ENCODE measurements at regions not wholly inside any gene's neighbourhood (a gene's known extent, or its start where the extent isn't known, plus 50 kb on each side); places are given as distances from the start of the nearest gene placed in this dataset.

- Histone ChIP-seq H3K4me3 (ENCODE audit: insufficient read depth, low read depth, low read length) (no peak overlapping the region), H3K36me3 (ENCODE audit: insufficient read depth, low read length) (no peaks in the 10 kb centered on the region), H4K20me1 (ENCODE audit: insufficient read depth, low read length) (no peaks in the 10 kb centered on the region), H2AFZ (ENCODE audit: low read depth, low read length) (no peak overlapping the region), H3K9ac (ENCODE audit: low read length) (no peak overlapping the region), H3K4me1 (ENCODE audit: insufficient read depth, low read length) (no peaks in the 10 kb centered on the region), H3K79me2 (ENCODE audit: insufficient read depth, low read length) (no peaks in the 10 kb centered on the region), H3K27ac (ENCODE audit: low read depth, low read length) (no peak overlapping the region), H3K4me2 (ENCODE audit: low read length) (no peak overlapping the region), H3K27me3 (ENCODE audit: insufficient read depth, low read length) (no peaks in the 10 kb centered on the region), H3K9me3 (ENCODE audit: insufficient read depth, low read depth, low read length) (no peaks in the 10 kb centered on the region)
- H3K9me3 Mint-ChIP-seq (ENCODE audit: unreplicated experiment), result peaks cover 3% of the 10 kb centered on the region
- peaks cover 10% of the 10 kb centered on the region for H3K4me1 Mint-ChIP-seq (ENCODE audit: low read depth, unreplicated experiment)
- H3K27ac Mint-ChIP-seq (ENCODE audit: unreplicated experiment), result no peak overlapping the region
- TF ChIP-seq EZH2 (IDR thresholded peaks at IDR 0.05; ENCODE audit: insufficient read depth, low read length) (no peak), CTCF (IDR thresholded peaks at IDR 0.05; ENCODE audit: insufficient read depth, low read depth, low read length) (no peak)
- H3K36me3 Mint-ChIP-seq (ENCODE audit: low read depth, unreplicated experiment), result no peaks in the 10 kb centered on the region
- H3K27me3 Mint-ChIP-seq (ENCODE audit: low read depth, unreplicated experiment), result no peaks in the 10 kb centered on the region
- DNase-seq (ENCODE audit: low read depth) (no peak), FAIRE-seq (no peak)
- H3K4me3 Mint-ChIP-seq (ENCODE audit: unreplicated experiment), result no peak overlapping the region
Measured at GRCh38 chr11:87397011-87397865, 359.5 kb downstream of the TMEM135 start.

GRCh38 chr11:87394924-87395323 is 357.2 kb downstream of the TMEM135 start:
- H4K20me1 ChIP-seq (ENCODE audit: insufficient read depth, low read length), result no peaks in the 10 kb centered on the region
- no peaks in the 10 kb centered on the region for H3K9me3 ChIP-seq (ENCODE audit: insufficient read depth, low read depth, low read length)
- peaks cover 10% of the 10 kb centered on the region for H3K4me1 Mint-ChIP-seq (ENCODE audit: low read depth, unreplicated experiment)
- no peak overlapping the region for H3K4me2 ChIP-seq (ENCODE audit: low read length)
- H3K27me3 Mint-ChIP-seq (ENCODE audit: low read depth, unreplicated experiment), result no peaks in the 10 kb centered on the region
- no peaks in the 10 kb centered on the region for H3K4me1 ChIP-seq (ENCODE audit: insufficient read depth, low read length)
- no peak overlapping the region for H3K4me3 ChIP-seq (ENCODE audit: insufficient read depth, low read depth, low read length)
- H3K79me2 ChIP-seq (ENCODE audit: insufficient read depth, low read length), result no peaks in the 10 kb centered on the region
- H3K9me3 Mint-ChIP-seq (ENCODE audit: unreplicated experiment), result peaks cover 3% of the 10 kb centered on the region
- peak; percentile 18 for DNase-seq (ENCODE audit: low read depth)
- no peak overlapping the region for H3K9ac ChIP-seq (ENCODE audit: low read length)
- H3K27ac Mint-ChIP-seq (ENCODE audit: unreplicated experiment), result no peak overlapping the region
- H3K4me3 Mint-ChIP-seq (ENCODE audit: unreplicated experiment), result no peak overlapping the region
- H3K36me3 ChIP-seq (ENCODE audit: insufficient read depth, low read length), result no peaks in the 10 kb centered on the region
- no peaks in the 10 kb centered on the region for H3K36me3 Mint-ChIP-seq (ENCODE audit: low read depth, unreplicated experiment)
- no peak for FAIRE-seq
- H2AFZ ChIP-seq (ENCODE audit: low read depth, low read length), result no peak overlapping the region
- TF ChIP-seq CTCF (IDR thresholded peaks at IDR 0.05; ENCODE audit: insufficient read depth, low read depth, low read length) (no peak), EZH2 (IDR thresholded peaks at IDR 0.05; ENCODE audit: insufficient read depth, low read length) (no peak)
- no peaks in the 10 kb centered on the region for H3K27me3 ChIP-seq (ENCODE audit: insufficient read depth, low read length)
- no peak overlapping the region for H3K27ac ChIP-seq (ENCODE audit: low read depth, low read length)

- no peak overlapping the region for H3K27ac Mint-ChIP-seq (ENCODE audit: unreplicated experiment)
- no peak overlapping the region for H3K4me3 ChIP-seq (ENCODE audit: insufficient read depth, low read depth, low read length)
- H3K36me3 Mint-ChIP-seq (ENCODE audit: low read depth, unreplicated experiment), result no peaks in the 10 kb centered on the region
- no peak for TF ChIP-seq EZH2 (IDR thresholded peaks at IDR 0.05; ENCODE audit: insufficient read depth, low read length)
- no peak for TF ChIP-seq CTCF (IDR thresholded peaks at IDR 0.05; ENCODE audit: insufficient read depth, low read depth, low read length)
- H3K36me3 ChIP-seq (ENCODE audit: insufficient read depth, low read length), result no peaks in the 10 kb centered on the region
- H3K4me1 Mint-ChIP-seq (ENCODE audit: low read depth, unreplicated experiment), result peaks cover 10% of the 10 kb centered on the region
- H3K27me3 Mint-ChIP-seq (ENCODE audit: low read depth, unreplicated experiment), result no peaks in the 10 kb centered on the region
- H3K9me3 Mint-ChIP-seq (ENCODE audit: unreplicated experiment), result peaks cover 8% of the 10 kb centered on the region
- no peak overlapping the region for H3K9ac ChIP-seq (ENCODE audit: low read length)
- FAIRE-seq (no peak), DNase-seq (ENCODE audit: low read depth) (no peak)
- no peak overlapping the region for H3K27ac ChIP-seq (ENCODE audit: low read depth, low read length)
- no peaks in the 10 kb centered on the region for H4K20me1 ChIP-seq (ENCODE audit: insufficient read depth, low read length)
- no peaks in the 10 kb centered on the region for H3K4me1 ChIP-seq (ENCODE audit: insufficient read depth, low read length)
- H3K27me3 ChIP-seq (ENCODE audit: insufficient read depth, low read length), result no peaks in the 10 kb centered on the region
- H3K79me2 ChIP-seq (ENCODE audit: insufficient read depth, low read length), result no peaks in the 10 kb centered on the region
- no peak overlapping the region for H3K4me2 ChIP-seq (ENCODE audit: low read length)
- no peak overlapping the region for H2AFZ ChIP-seq (ENCODE audit: low read depth, low read length)
- no peak overlapping the region for H3K4me3 Mint-ChIP-seq (ENCODE audit: unreplicated experiment)
- H3K9me3 ChIP-seq (ENCODE audit: insufficient read depth, low read depth, low read length), result no peaks in the 10 kb centered on the region
Measured at GRCh38 chr11:87392665-87393064, 354.9 kb downstream of the TMEM135 start.
